DOHH2 (cell line): ENCODE measurements at regions not wholly inside any gene's neighbourhood (a gene's known extent, or its start where the extent isn't known, plus 50 kb on each side); places are given as distances from the start of the nearest gene placed in this dataset.

Experiments used
- H3F3A ChIP-seq: fragments of 200-600 bp; sonication (generic), shearing (Covaris generic); 2 replicates; pipeline ENCODE4 v1.6.0; 2016; ENCODE audit warnings: antibody characterized with exemption, mild to moderate bottlenecking; ENCODE audit not compliant: control insufficient read depth, insufficient read depth
- H3K27ac ChIP-seq: fragments of 200-600 bp; sonication (generic); 2 replicates; pipeline ENCODE4 v1.5.1; 2014; ENCODE audit warnings: low read depth, mild to moderate bottlenecking, low read length, moderate library complexity
- H3K27me3 ChIP-seq: fragments of 200-600 bp; sonication (generic); 2 replicates; pipeline ENCODE4 v1.6.1; 2014; ENCODE audit warnings: mild to moderate bottlenecking, low read length, mixed read lengths; ENCODE audit not compliant: control insufficient read depth
- H3K36me3 ChIP-seq: fragments of 200-600 bp; sonication (generic); 2 replicates; pipeline ENCODE4 v1.6.1; 2014; ENCODE audit warnings: mild to moderate bottlenecking, low read length, moderate library complexity, mixed read lengths; ENCODE audit not compliant: control insufficient read depth
- H3K4me1 ChIP-seq: fragments of 200-600 bp; sonication (generic); 2 replicates; pipeline ENCODE4 v1.6.1; 2014; ENCODE audit warnings: mild to moderate bottlenecking, low read length, mixed read lengths; ENCODE audit not compliant: control insufficient read depth
- H3K4me2 ChIP-seq: fragments of 200-600 bp; sonication (generic); 2 replicates; pipeline ENCODE4 v1.6.0; 2014; ENCODE audit warnings: mild to moderate bottlenecking, low read length, moderate library complexity
- H3K4me3 ChIP-seq: fragments of 200-600 bp; sonication (generic); 2 replicates; pipeline ENCODE4 v1.5.1; 2014; ENCODE audit warnings: mild to moderate bottlenecking, low read length, mixed read lengths
- H3K79me2 ChIP-seq: fragments of 200-600 bp; sonication (generic); 2 replicates; pipeline ENCODE4 v1.6.1; 2014; ENCODE audit warnings: mild to moderate bottlenecking, low read length, mixed read lengths; ENCODE audit not compliant: control insufficient read depth
- H3K9me2 ChIP-seq: fragments of 200-600 bp; sonication (generic); replicated peaks from 2 replicates; pipeline ENCODE4 v1.6.1; 2014; ENCODE audit warnings: mild to moderate bottlenecking, low read length, mixed read lengths; ENCODE audit not compliant: control insufficient read depth
- H3K9me3 ChIP-seq: fragments of 200-600 bp; sonication (generic); 2 replicates; pipeline ENCODE4 v1.6.1; 2014; ENCODE audit warnings: antibody characterized with exemption, low read length, mixed read lengths; ENCODE audit not compliant: control insufficient read depth, insufficient read depth
- H4K20me1 ChIP-seq: fragments of 200-600 bp; sonication (generic); 2 replicates; pipeline ENCODE4 v1.6.0; 2014; ENCODE audit warnings: low read depth, mild to moderate bottlenecking, antibody characterized with exemption, low read length, moderate library complexity; ENCODE audit not compliant: control insufficient read depth, insufficient read depth
- CTCF ChIP-seq: fragments of 200-600 bp; sonication (generic); IDR thresholded peaks from one replicate; pipeline ENCODE4 v1.5.1; 2014; ENCODE audit warnings: antibody characterized with exemption, mild to moderate bottlenecking, low read depth, low read length; ENCODE audit not compliant: poor library complexity, severe bottlenecking
- EZH2phosphoT487 ChIP-seq: fragments of 200-600 bp; sonication (generic); IDR thresholded peaks from 2 replicates; pipeline ENCODE4 v1.6.1; 2017; ENCODE audit warnings: borderline replicate concordance, mild to moderate bottlenecking, antibody characterized with exemption, low read length, moderate library complexity, mixed read lengths

GRCh38 chr11:121892863-121893262, 223.2 kb downstream of the BLID start:
- no peak overlapping the region for H3K4me2 ChIP-seq
- no peaks in the 10 kb centered on the region for H4K20me1 ChIP-seq
- H3K4me1 ChIP-seq: peaks cover 17% of the 10 kb centered on the region
- TF ChIP-seq CTCF (no peak), EZH2phosphoT487 (no peak)
- no peaks in the 10 kb centered on the region for H3K36me3 ChIP-seq
- no peaks in the 10 kb centered on the region for H3K9me3 ChIP-seq
- no peaks in the 10 kb centered on the region for H3K79me2 ChIP-seq
- no peak overlapping the region for H3K27ac ChIP-seq
- H3F3A ChIP-seq: no peaks in the 10 kb centered on the region
- no peaks in the 10 kb centered on the region for H3K9me2 ChIP-seq
- no peaks in the 10 kb centered on the region for H3K27me3 ChIP-seq
- no peak overlapping the region for H3K4me3 ChIP-seq

- no peak for TF ChIP-seq CTCF
- TF ChIP-seq EZH2phosphoT487: no peak
- H3K9me3 ChIP-seq: no peaks in the 10 kb centered on the region
- H3K4me3 ChIP-seq: no peak overlapping the region
- no peaks in the 10 kb centered on the region for H3K79me2 ChIP-seq
- no peaks in the 10 kb centered on the region for H3K9me2 ChIP-seq
- peaks cover 17% of the 10 kb centered on the region for H3K4me1 ChIP-seq
- H3K27ac ChIP-seq: no peak overlapping the region
- H3K4me2 ChIP-seq: no peak overlapping the region
- no peaks in the 10 kb centered on the region for H3K36me3 ChIP-seq
- no peaks in the 10 kb centered on the region for H3K27me3 ChIP-seq
- no peaks in the 10 kb centered on the region for H4K20me1 ChIP-seq
- H3F3A ChIP-seq: no peaks in the 10 kb centered on the region
These were observed 223.8 kb downstream of the BLID start for GRCh38 chr11:121892131-121892681.

GRCh38 chr11:121890946-121891515, 225.0 kb downstream of the BLID start:
- H3K4me2 ChIP-seq: peak overlapping the region; percentile 14
- no peaks in the 10 kb centered on the region for H3K9me2 ChIP-seq
- no peaks in the 10 kb centered on the region for H4K20me1 ChIP-seq
- H3K27me3 ChIP-seq: no peaks in the 10 kb centered on the region
- H3K9me3 ChIP-seq: no peaks in the 10 kb centered on the region
- no peak overlapping the region for H3K27ac ChIP-seq
- H3F3A ChIP-seq: no peaks in the 10 kb centered on the region
- H3K4me3 ChIP-seq: no peak overlapping the region
- no peaks in the 10 kb centered on the region for H3K79me2 ChIP-seq
- no peaks in the 10 kb centered on the region for H3K36me3 ChIP-seq
- peaks cover 17% of the 10 kb centered on the region for H3K4me1 ChIP-seq
- TF ChIP-seq EZH2phosphoT487: no peak
- no peak for TF ChIP-seq CTCF
